ENCODE measurements at regions not wholly inside any gene's neighbourhood (a gene's known extent, or its start where the extent isn't known, plus 50 kb on each side); places are given as distances from the start of the nearest gene placed in this dataset.

DNA sequence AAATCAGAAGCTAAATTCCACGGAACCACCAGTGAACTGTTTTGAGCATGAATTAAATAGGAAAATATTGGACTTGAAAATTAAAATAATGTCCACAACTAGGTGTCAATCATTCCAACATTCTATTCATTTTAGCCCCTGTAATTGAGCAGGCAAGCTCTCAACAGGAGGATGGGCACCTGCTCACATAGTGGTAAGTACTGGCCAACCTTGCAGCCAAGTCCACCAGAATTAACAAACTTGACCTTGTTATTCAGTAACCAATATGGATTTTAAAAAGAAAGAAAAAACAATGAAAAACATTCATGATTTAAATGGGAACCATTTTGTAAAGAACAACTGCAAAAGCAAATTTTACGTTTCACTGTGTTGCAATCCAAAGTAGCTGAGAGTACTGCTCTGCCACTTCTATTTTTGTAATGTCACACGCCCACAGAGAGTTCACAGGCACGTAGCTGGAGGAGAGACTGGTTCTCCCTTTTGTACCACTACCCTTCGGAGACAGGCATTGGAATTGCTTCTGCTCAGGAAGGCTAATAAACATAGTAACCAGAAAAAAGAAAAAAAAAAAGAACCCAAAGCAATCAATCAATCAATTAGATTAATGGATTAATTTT lies 75.2 kb upstream of the F13A1 start:
- TF ChIP-seq, protein P1, sequence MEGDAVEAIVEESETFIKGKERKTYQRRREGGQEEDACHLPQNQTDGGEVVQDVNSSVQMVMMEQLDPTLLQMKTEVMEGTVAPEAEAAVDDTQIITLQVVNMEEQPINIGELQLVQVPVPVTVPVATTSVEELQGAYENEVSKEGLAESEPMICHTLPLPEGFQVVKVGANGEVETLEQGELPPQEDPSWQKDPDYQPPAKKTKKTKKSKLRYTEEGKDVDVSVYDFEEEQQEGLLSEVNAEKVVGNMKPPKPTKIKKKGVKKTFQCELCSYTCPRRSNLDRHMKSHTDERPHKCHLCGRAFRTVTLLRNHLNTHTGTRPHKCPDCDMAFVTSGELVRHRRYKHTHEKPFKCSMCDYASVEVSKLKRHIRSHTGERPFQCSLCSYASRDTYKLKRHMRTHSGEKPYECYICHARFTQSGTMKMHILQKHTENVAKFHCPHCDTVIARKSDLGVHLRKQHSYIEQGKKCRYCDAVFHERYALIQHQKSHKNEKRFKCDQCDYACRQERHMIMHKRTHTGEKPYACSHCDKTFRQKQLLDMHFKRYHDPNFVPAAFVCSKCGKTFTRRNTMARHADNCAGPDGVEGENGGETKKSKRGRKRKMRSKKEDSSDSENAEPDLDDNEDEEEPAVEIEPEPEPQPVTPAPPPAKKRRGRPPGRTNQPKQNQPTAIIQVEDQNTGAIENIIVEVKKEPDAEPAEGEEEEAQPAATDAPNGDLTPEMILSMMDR (IDR thresholded peaks at IDR 0.05; ENCODE audit: low read depth, low read length, poor library complexity, severe bottlenecking) = no peak
- TF ChIP-seq EZH2phosphoT487 (IDR thresholded peaks at IDR 0.05; ENCODE audit: borderline replicate concordance, low read length) = no peak
